ENCODE measurements at regions not wholly inside any gene's neighbourhood (a gene's known extent, or its start where the extent isn't known, plus 50 kb on each side); places are given as distances from the start of the nearest gene placed in this dataset.

DNA sequence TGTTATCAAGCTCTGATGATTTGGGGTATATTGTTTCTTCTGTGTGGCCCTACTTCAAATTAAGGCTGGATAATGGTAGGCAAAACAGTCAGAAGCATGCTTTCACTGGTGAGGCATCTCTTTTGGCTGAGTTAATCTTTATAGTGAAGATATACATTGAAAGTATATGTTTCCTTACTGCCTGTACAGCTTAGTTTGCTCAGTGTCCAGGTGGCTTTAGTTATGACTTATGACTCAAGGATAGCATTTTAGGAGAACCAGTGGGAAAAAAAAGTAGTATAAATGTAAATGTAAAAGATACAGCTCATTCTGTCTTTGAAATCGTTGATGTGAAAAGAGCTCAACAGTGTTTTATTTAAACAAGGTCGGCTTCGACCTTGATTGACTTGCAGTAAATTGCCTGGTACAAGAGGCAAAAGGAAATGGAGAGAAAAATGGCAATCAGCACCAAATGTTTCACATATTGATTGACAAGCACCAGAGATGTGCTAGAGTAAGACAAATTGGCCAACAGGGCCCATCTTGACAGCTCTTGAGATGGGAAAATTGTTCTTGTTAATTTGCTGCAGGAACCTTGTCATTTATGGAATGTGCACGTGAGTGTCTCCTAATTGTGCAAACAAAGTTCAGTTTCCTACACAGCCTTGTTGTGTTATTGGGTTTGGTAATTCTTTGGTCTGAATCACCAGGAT, 447.4 kb upstream of the WWC1 start:
- in situ Hi-C loops (cut with HindIII; ENCODE audit: low sequenced_read_pairs) = no loop called here
- DNase-seq (ENCODE audit: low read depth) = no peak

DNA sequence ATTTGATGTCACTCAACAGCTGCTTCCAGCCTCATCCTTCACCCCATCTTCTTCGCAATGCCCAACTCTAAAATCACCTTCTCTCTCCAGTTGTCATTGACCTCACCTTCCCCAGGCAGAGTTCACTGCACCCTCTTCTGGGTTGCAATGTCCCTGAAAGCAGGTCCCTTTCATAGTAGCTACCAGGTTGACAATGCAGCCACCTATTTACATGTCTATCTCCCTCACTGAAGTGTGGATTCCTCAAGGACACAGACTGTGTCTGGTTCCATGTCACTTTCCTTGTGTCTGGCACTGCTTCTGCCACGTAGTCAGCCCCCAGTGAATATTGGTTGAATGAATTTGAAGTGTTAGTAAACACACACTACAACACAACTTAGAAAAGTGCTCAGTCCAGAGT, 445.5 kb upstream of the WWC1 start:
- TF ChIP-seq, protein P1, sequence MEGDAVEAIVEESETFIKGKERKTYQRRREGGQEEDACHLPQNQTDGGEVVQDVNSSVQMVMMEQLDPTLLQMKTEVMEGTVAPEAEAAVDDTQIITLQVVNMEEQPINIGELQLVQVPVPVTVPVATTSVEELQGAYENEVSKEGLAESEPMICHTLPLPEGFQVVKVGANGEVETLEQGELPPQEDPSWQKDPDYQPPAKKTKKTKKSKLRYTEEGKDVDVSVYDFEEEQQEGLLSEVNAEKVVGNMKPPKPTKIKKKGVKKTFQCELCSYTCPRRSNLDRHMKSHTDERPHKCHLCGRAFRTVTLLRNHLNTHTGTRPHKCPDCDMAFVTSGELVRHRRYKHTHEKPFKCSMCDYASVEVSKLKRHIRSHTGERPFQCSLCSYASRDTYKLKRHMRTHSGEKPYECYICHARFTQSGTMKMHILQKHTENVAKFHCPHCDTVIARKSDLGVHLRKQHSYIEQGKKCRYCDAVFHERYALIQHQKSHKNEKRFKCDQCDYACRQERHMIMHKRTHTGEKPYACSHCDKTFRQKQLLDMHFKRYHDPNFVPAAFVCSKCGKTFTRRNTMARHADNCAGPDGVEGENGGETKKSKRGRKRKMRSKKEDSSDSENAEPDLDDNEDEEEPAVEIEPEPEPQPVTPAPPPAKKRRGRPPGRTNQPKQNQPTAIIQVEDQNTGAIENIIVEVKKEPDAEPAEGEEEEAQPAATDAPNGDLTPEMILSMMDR (IDR thresholded peaks at IDR 0.05; ENCODE audit: low read depth, low read length, missing control alignments) = no peak
- in situ Hi-C loops (cut with HindIII; ENCODE audit: low sequenced_read_pairs) = no loop called here
- H3K4me3 ChIP-seq (ENCODE audit: low read depth, low read length) = no peak overlapping the region
- DNase-seq (ENCODE audit: low read depth) = no peak

More for the DNA sequence above, 447.4 kb upstream of the WWC1 start:
- TF ChIP-seq, protein P1 (IDR thresholded peaks at IDR 0.05; ENCODE audit: low read depth, low read length, missing control alignments) = no peak
- H3K4me3 ChIP-seq (ENCODE audit: low read depth, low read length) = no peak overlapping the region

DNA sequence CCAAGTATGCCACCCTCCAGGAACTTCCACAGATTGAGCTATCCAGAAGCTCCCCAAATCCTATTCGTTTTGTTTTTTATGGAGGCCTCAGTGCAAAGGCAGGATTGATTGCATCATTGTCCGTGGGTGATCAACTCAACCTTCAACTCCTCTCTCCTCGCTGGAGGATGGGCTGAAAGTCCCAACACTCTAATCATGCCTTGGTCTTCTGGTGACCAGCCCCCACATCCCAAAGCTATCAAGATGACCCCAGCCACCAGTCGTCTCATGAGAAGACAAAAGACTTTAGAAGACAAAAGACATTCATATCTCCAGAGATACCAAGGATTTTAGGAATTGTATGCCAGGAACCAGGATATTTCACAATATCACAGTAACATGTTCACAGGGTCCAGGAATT, 441.6 kb upstream of the WWC1 start:
- in situ Hi-C loops (cut with HindIII; ENCODE audit: low sequenced_read_pairs) = no loop called here
- no peak overlapping the region for H3K4me3 ChIP-seq (ENCODE audit: low read depth, low read length)
- DNase-seq (ENCODE audit: low read depth) = no peak
- TF ChIP-seq, protein P1 (IDR thresholded peaks at IDR 0.05; ENCODE audit: low read depth, low read length, missing control alignments) = no peak

DNA sequence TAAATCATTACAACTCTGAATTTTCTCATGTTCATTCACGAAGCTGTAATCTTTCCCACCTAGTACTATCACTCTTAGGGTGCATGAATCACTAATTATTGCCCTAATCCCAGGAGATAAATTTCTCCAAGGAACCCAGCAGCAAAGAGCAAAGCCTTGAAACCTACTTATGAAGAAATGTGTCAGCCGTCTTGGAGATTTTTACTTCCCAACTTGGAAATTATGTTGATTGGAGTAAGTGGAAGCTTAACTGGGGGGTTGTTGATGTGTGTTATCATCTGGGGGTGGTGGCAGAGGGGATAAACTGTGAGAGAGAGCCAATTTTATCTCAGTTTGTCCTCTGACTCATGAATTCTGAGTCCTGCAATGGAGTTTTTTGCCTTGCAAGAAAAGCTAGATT, 440.5 kb upstream of the WWC1 start:
- TF ChIP-seq, protein P1 (IDR thresholded peaks at IDR 0.05; ENCODE audit: low read depth, low read length, missing control alignments) = no peak
- in situ Hi-C loops (cut with HindIII; ENCODE audit: low sequenced_read_pairs) = no loop called here
- no peak overlapping the region for H3K4me3 ChIP-seq (ENCODE audit: low read depth, low read length)
- DNase-seq (ENCODE audit: low read depth) = no peak

DNA sequence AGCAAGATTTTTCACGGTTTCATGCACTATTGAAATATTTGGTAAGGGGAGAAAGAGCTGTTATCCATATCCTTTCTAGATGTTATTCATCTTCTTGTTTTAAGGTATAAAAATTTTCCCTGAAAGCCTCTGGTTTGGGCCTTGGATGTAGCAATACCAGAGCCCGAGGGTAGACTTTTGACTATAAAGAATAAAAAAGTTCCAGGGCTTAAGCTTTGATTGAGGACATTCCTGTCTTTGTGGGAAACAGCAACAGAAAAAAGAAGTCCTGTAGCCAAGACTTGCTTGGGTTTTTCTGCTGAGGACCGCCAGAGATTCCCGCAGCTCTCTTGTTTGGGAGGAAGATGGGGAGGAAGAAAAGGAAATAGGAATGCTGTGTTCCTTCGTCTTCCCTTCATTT, 440.0 kb upstream of the WWC1 start:
- in situ Hi-C loops (cut with HindIII; ENCODE audit: low sequenced_read_pairs) = no loop called here
- DNase-seq (ENCODE audit: low read depth) = no peak
- H3K4me3 ChIP-seq (ENCODE audit: low read depth, low read length) = no peak overlapping the region
- TF ChIP-seq, protein P1 (IDR thresholded peaks at IDR 0.05; ENCODE audit: low read depth, low read length, missing control alignments) = no peak

DNA sequence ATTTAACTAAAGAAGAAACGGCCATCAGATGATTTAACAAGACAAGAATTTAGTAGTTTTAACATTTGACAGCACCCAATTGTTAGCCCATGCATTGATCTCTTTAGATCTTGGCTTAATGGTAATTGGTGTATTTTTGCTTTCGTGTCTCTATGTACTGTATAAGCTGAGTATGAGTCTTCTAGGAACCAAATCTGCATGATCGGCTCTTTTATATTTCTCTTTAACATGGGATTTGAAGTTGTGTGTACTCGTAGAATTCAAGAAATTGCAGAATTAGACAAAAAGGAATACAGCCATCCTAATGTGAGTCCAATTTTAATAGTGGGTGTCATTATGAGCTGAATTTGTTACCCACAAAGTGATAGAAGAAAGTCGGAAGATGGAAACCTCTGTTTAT, 438.9 kb upstream of the WWC1 start:
- in situ Hi-C loops (cut with HindIII; ENCODE audit: low sequenced_read_pairs) = no loop called here
- H3K4me3 ChIP-seq (ENCODE audit: low read depth, low read length) = no peak overlapping the region
- no peak for DNase-seq (ENCODE audit: low read depth)
- TF ChIP-seq, protein P1 (IDR thresholded peaks at IDR 0.05; ENCODE audit: low read depth, low read length, missing control alignments) = no peak

Measured in astrocyte of the cerebellum (primary cell).